Heart left ventricle (tissue), 16 donors: ENCODE measurements at regions not wholly inside any gene's neighbourhood (a gene's known extent, or its start where the extent isn't known, plus 50 kb on each side); places are given as distances from the start of the nearest gene placed in this dataset.
A peak's percentile ranks its signal among the peaks of the same experiment; 100 is the strongest.

Experiments
- ATAC-seq, 4 donors: fragments of 200-7000 bp; cut with Tn5 transposase; one replicate each; pipeline ENCODE4 v1.9.1; 2020 to 2022; ENCODE audit warnings: moderate library complexity in 4 of 4, mild to moderate bottlenecking in 3 of 4, moderate number of reproducible peaks in 1 of 4
- DNase-seq, 5 donors: peaks; one replicate each; pipeline ENCODE4 v3.0.0-alpha.2; 2020
- H3K27ac ChIP-seq, 12 donors: fragments of 200-600 bp; sonication (generic) in 4 of 12; one replicate each; pipeline versions ENCODE4 v1.5.0 to v1.8.0; 2016 to 2022; ENCODE audit warnings: mild to moderate bottlenecking in 2 of 12
- H3K27me3 ChIP-seq, 9 donors: fragments of 200-600 bp; sonication (generic) in 2 of 9; one replicate each; pipeline versions ENCODE4 v1.5.1 to v1.8.0; 2016 to 2022; ENCODE audit warnings: mild to moderate bottlenecking in 3 of 9
- H3K36me3 ChIP-seq, 9 donors: fragments of 200-600 bp; sonication (generic) in 2 of 9; one replicate each; pipeline versions ENCODE4 v1.5.0 to v1.8.0; 2018 to 2022; ENCODE audit warnings: mild to moderate bottlenecking in 2 of 9
- H3K4me1 ChIP-seq, 12 donors: fragments of 200-600 bp; sonication (generic) in 4 of 12; one replicate each; pipeline versions ENCODE4 v1.5.0 to v1.8.0; 2016 to 2022; ENCODE audit warnings: mild to moderate bottlenecking in 3 of 12
- H3K4me3 ChIP-seq, 12 donors: fragments of 200-600 bp; sonication (generic) in 4 of 12; one replicate each; pipeline versions ENCODE4 v1.5.0 to v1.8.0; 2017 to 2022; ENCODE audit warnings: mild to moderate bottlenecking in 9 of 12, moderate library complexity in 4 of 12
- H3K9me3 ChIP-seq, 12 donors: fragments of 200-600 bp; sonication (generic) in 4 of 12; one replicate each; pipeline versions ENCODE4 v1.5.0 to v1.8.0; 2016 to 2022; ENCODE audit warnings: mild to moderate bottlenecking in 1 of 12
- CTCF ChIP-seq, 12 donors: fragments of 200-600 bp; sonication (generic) in 4 of 12; IDR thresholded peaks; one replicate each; pipeline versions ENCODE4 v1.5.0 to v1.8.0; 2018 to 2022; ENCODE audit warnings: antibody characterized with exemption in 12 of 12, mild to moderate bottlenecking in 5 of 12
- POLR2A ChIP-seq, 2 donors: fragments of 450-650 bp; IDR thresholded peaks; one replicate each; pipeline ENCODE4 v1.6.1; 2017; ENCODE audit warnings: antibody characterized with exemption in 2 of 2, mild to moderate bottlenecking in 2 of 2, moderate library complexity in 2 of 2
- WGBS, 4 donors: extraction: QIAGEN DNeasy Blood & Tissue Kit in 2 of 4; methylation state at CpG; one replicate each; pipeline versions ENCODE4 v1.1.5 to v1.1.7; 2013 to 2018; 5-methylcytosine and 5-hydroxymethylcytosine counted together
- intact Hi-C, 10 donors: fragments of 100-400 bp; cut with DNase I; formaldehyde crosslinking; loops; one replicate each; pipeline versions ENCODE4 v1.11.1 to v1.14.2; 2022
- donor health status: ischemic (EF 13 %, LVEDD 7.1; RV severe dilation, severe dysfunction).
- donor health status: healthy with polysubstance abuse.
- donor health status: DM: no; HTN: yes; CAD: no.
- donor health status: DM: no; HTN: no; CAD: no.
- donor health status: ischemic (EF 25% LVEDD 6.9; RV normal size, moderate dysfunction).
- donor health status: ischemic (EF 25% LVEDD 5.7; RV mildly dilated, moderate dysfunction).
- donor health status: healthy.
- donor health status: DM: yes; HTN: yes; CAD: no.
- donor health status: ischemic (EF 35%, LVEDD 5.7; RV mildly dilated, moderate dysfunction).
- donor health status: nonischemic (EF 11% LVEDD 7.7; RV severe dilation, severe dysfunction).
- donor health status: DM: yes; HTN: yes; CAD: no.
- donor health status: PGD.
- donor health status: ischemic (EF 29% LVEDD 5.4; RV normal size, mild dysfunction).
- donor health status: nonischemic (EF 23%, LVEDD 6.1; RV moderate dilation, normal function).

- no peak for ATAC-seq
- intact Hi-C loops, result loop anchor here in 2 of 10 donors (5.0 to 10.0 kb wide), 2 partner anchors 294 to 296 kb away; no protein-coding TSS in a partner anchor
Measured at GRCh38 chr2:3008561-3008960, 369.1 kb downstream of the EIPR1 start.

GRCh38 chr2:3007135-3007534 lies 370.5 kb downstream of the EIPR1 start:
- Histone ChIP-seq H3K27me3 (peaks cover 0 to 22% (median 2%) of the 10 kb centered on the region in 9 donors), H3K27ac (no peak overlapping the region), H3K9me3 (peaks cover 0 to 8% (median 0%) of the 10 kb centered on the region in 12 donors), H3K4me3 (no peak overlapping the region), H3K4me1 (no peaks in the 10 kb centered on the region), H3K36me3 (no peaks in the 10 kb centered on the region)
- DNase-seq (no peak), ATAC-seq (no peak)
- 78 to 92% (median 81%) methylated on average over 6 of the region's 6 CpGs for WGBS, 4 donors
- no peak for TF ChIP-seq CTCF (IDR thresholded peaks at IDR 0.05)
- no peak for TF ChIP-seq POLR2A (IDR thresholded peaks at IDR 0.05)
- intact Hi-C loops, result loop anchor here in 2 of 10 donors (5.0 to 10.0 kb wide), 2 partner anchors 295 to 298 kb away; no protein-coding TSS in a partner anchor

More at GRCh38 chr2:3008561-3008960, 369.1 kb downstream of the EIPR1 start:
- 41 to 45% (median 44%) methylated on average over 4 of the region's 4 CpGs for WGBS, 4 donors
- no peak overlapping the region for H3K4me3 ChIP-seq
- H3K27ac ChIP-seq, result no peak overlapping the region
- no peak for TF ChIP-seq POLR2A (IDR thresholded peaks at IDR 0.05)
- TF ChIP-seq CTCF (IDR thresholded peaks at IDR 0.05), result no peak
- peaks cover 0 to 22% (median 2%) of the 10 kb centered on the region in 9 donors for H3K27me3 ChIP-seq
- no peak for DNase-seq
- no peaks in the 10 kb centered on the region for H3K36me3 ChIP-seq
- H3K9me3 ChIP-seq, result peaks cover 0 to 22% (median 5%) of the 10 kb centered on the region in 12 donors
- no peaks in the 10 kb centered on the region for H3K4me1 ChIP-seq

- DNase-seq (no peak), ATAC-seq (no peak)
- H3K9me3 ChIP-seq, result no peaks in the 10 kb centered on the region
- WGBS, 4 donors, result 79 to 85% (median 82%) methylated on average over 12 of the region's 12 CpGs
- no peak overlapping the region for H3K27ac ChIP-seq
- H3K36me3 ChIP-seq, result no peaks in the 10 kb centered on the region
- H3K4me3 ChIP-seq, result no peak overlapping the region
- no peaks in the 10 kb centered on the region for H3K4me1 ChIP-seq
- intact Hi-C loops, result loop anchor here in 2 of 10 donors (5.0 to 10.0 kb wide), 2 partner anchors 296 to 299 kb away; no protein-coding TSS in a partner anchor
- peaks cover 0 to 22% (median 2%) of the 10 kb centered on the region in 9 donors for H3K27me3 ChIP-seq
- TF ChIP-seq POLR2A (IDR thresholded peaks at IDR 0.05) (no peak), CTCF (IDR thresholded peaks at IDR 0.05) (no peak)
Measured at GRCh38 chr2:3005859-3006501, 371.6 kb downstream of the EIPR1 start.

GRCh38 chr2:3001615-3002560 lies 375.7 kb downstream of the EIPR1 start:
- DNase-seq (no peak), ATAC-seq (peak; percentile 68 to 76 (median 72))
- H3K9me3 ChIP-seq, result no peaks in the 10 kb centered on the region
- H3K27ac ChIP-seq, result no peak overlapping the region
- H3K4me3 ChIP-seq, result no peak overlapping the region
- no peaks in the 10 kb centered on the region for H3K36me3 ChIP-seq
- intact Hi-C loops, result loop anchor here in 9 of 10 donors (2.0 to 10.0 kb wide), 3 partner anchors 300 to 303 kb away; no protein-coding TSS in a partner anchor
- no peaks in the 10 kb centered on the region for H3K4me1 ChIP-seq
- 52 to 59% (median 55%) methylated on average over 18 of the region's 18 CpGs for WGBS, 4 donors
- peaks cover 0 to 18% (median 1%) of the 10 kb centered on the region in 9 donors for H3K27me3 ChIP-seq
- TF ChIP-seq POLR2A (IDR thresholded peaks at IDR 0.05) (no peak), CTCF (IDR thresholded peaks at IDR 0.05) (peak in 10 of 12 donors; percentile 24 to 55 (median 42))
